ENCODE measurements at regions not wholly inside any gene's neighbourhood (a gene's known extent, or its start where the extent isn't known, plus 50 kb on each side); places are given as distances from the start of the nearest gene placed in this dataset.

- Mint-ChIP-seq H3K9me3 (peaks cover 2 to 14% (median 5%) of the 10 kb centered on the region in 7 donors), H3K4me1 (no peaks in the 10 kb centered on the region), H3K27ac (no peak overlapping the region), H3K4me3 (no peak overlapping the region), H3K36me3 (no peaks in the 10 kb centered on the region), H3K27me3 (ENCODE audit: low read depth in 3 of 3) (peaks cover 0 to 3% (median 0%) of the 10 kb centered on the region in 3 donors)
- Histone ChIP-seq H3K27me3 (ENCODE audit: control insufficient read depth in 2 of 2, insufficient read depth in 2 of 2, low read length in 2 of 2) (no peaks in the 10 kb centered on the region), H3K9ac (ENCODE audit: insufficient read depth, low read length, poor library complexity, severe bottlenecking) (no peak overlapping the region), H4K20me1 (ENCODE audit: insufficient read depth, low read length) (no peaks in the 10 kb centered on the region), H3K36me3 (replicated peaks in 1 of 2; ENCODE audit: control insufficient read depth in 1 of 2, insufficient read depth in 2 of 2, low read length in 2 of 2) (no peaks in the 10 kb centered on the region), H3K4me1 (ENCODE audit: control insufficient read depth in 1 of 2, insufficient read depth in 2 of 2, low read length in 2 of 2) (no peaks in the 10 kb centered on the region), H3K4me3 (replicated peaks in 1 of 3; ENCODE audit: low read depth in 2 of 3, low read length in 3 of 3) (no peak overlapping the region), H2AFZ (ENCODE audit: insufficient read depth, low read depth, low read length, poor library complexity, severe bottlenecking) (no peak overlapping the region), H3K9me3 (replicated peaks in 1 of 2; ENCODE audit: control insufficient read depth in 1 of 2, insufficient read depth in 1 of 2, low read length in 2 of 2) (peaks cover 7 to 14% of the 10 kb centered on the region in 2 donors), H3K27ac (ENCODE audit: low read depth in 1 of 2, low read length in 2 of 2) (no peak overlapping the region), H3K4me2 (replicated peaks; ENCODE audit: extremely low read depth, low read length, poor library complexity, severe bottlenecking) (no peak overlapping the region), H3K79me2 (ENCODE audit: insufficient read depth, low read length) (no peaks in the 10 kb centered on the region)
- 87% methylated on average over 7 of the region's 8 CpGs for WGBS (ENCODE audit: insufficient coverage)
- intact Hi-C loops (cut with micrococcal nuclease) = no loop called here
- TF ChIP-seq CTCF (IDR thresholded peaks at IDR 0.05) = no peak
- DNase-seq = no peak
Measured at GRCh38 chr11:98630736-98631135, 390.0 kb upstream of the CNTN5 start.

GRCh38 chr11:98657711-98658110, 363.0 kb upstream of the CNTN5 start:
- Mint-ChIP-seq H3K27me3 (ENCODE audit: low read depth in 3 of 3) (peaks cover 0 to 3% (median 1%) of the 10 kb centered on the region in 3 donors), H3K9me3 (peaks cover 0 to 6% (median 2%) of the 10 kb centered on the region in 7 donors), H3K4me3 (no peak overlapping the region), H3K4me1 (no peaks in the 10 kb centered on the region), H3K36me3 (no peaks in the 10 kb centered on the region), H3K27ac (no peak overlapping the region)
- no peak overlapping the region for H3K9ac ChIP-seq (ENCODE audit: insufficient read depth, low read length, poor library complexity, severe bottlenecking)
- no peak for TF ChIP-seq CTCF (IDR thresholded peaks at IDR 0.05)
- H3K27ac ChIP-seq (ENCODE audit: low read depth in 1 of 2, low read length in 2 of 2) = no peak overlapping the region
- no peak overlapping the region for H3K4me2 ChIP-seq (replicated peaks; ENCODE audit: extremely low read depth, low read length, poor library complexity, severe bottlenecking)
- no peaks in the 10 kb centered on the region for H3K4me1 ChIP-seq (ENCODE audit: control insufficient read depth in 1 of 2, insufficient read depth in 2 of 2, low read length in 2 of 2)
- no peak overlapping the region for H2AFZ ChIP-seq (ENCODE audit: insufficient read depth, low read depth, low read length, poor library complexity, severe bottlenecking)
- no peaks in the 10 kb centered on the region for H3K27me3 ChIP-seq (ENCODE audit: control insufficient read depth in 2 of 2, insufficient read depth in 2 of 2, low read length in 2 of 2)
- no peak for DNase-seq
- H3K4me3 ChIP-seq (replicated peaks in 1 of 3; ENCODE audit: low read depth in 2 of 3, low read length in 3 of 3) = no peak overlapping the region
- no peaks in the 10 kb centered on the region for H3K36me3 ChIP-seq (replicated peaks in 1 of 2; ENCODE audit: control insufficient read depth in 1 of 2, insufficient read depth in 2 of 2, low read length in 2 of 2)
- no peaks in the 10 kb centered on the region for H3K79me2 ChIP-seq (ENCODE audit: insufficient read depth, low read length)
- no peaks in the 10 kb centered on the region for H4K20me1 ChIP-seq (ENCODE audit: insufficient read depth, low read length)
- peaks cover 8 to 10% of the 10 kb centered on the region in 2 donors for H3K9me3 ChIP-seq (replicated peaks in 1 of 2; ENCODE audit: control insufficient read depth in 1 of 2, insufficient read depth in 1 of 2, low read length in 2 of 2)
- intact Hi-C loops (cut with micrococcal nuclease) = no loop called here

All from CD14-positive monocyte (primary cell).